ENCODE measurements at regions not wholly inside any gene's neighbourhood (a gene's known extent, or its start where the extent isn't known, plus 50 kb on each side); places are given as distances from the start of the nearest gene placed in this dataset.

- H3K27ac Mint-ChIP-seq, result no peak overlapping the region
- CTCF ChIA-PET, result no interaction called here
Observed at GRCh38 chr9:1514250-1514649, 464.1 kb downstream of the DMRT2 start.

GRCh38 chr9:1514776-1515363 is 464.7 kb downstream of the DMRT2 start:
- DNase-seq, result no peak
- H3K27ac Mint-ChIP-seq, result no peak overlapping the region
- H3K9me3 Mint-ChIP-seq, result no peaks in the 10 kb centered on the region
- H3K4me3 Mint-ChIP-seq, result no peak overlapping the region
- no peaks in the 10 kb centered on the region for H3K27me3 Mint-ChIP-seq
- CTCF ChIA-PET, result no interaction called here
- H3K4me1 Mint-ChIP-seq, result peaks cover 4% of the 10 kb centered on the region
- no peaks in the 10 kb centered on the region for H3K36me3 Mint-ChIP-seq

More at GRCh38 chr9:1514250-1514649, 464.1 kb downstream of the DMRT2 start:
- no peak for DNase-seq
- H3K36me3 Mint-ChIP-seq, result no peaks in the 10 kb centered on the region
- H3K27me3 Mint-ChIP-seq, result no peaks in the 10 kb centered on the region
- no peak overlapping the region for H3K4me3 Mint-ChIP-seq
- peaks cover 4% of the 10 kb centered on the region for H3K4me1 Mint-ChIP-seq
- H3K9me3 Mint-ChIP-seq, result no peaks in the 10 kb centered on the region

GRCh38 chr9:1515557-1515956 is 465.4 kb downstream of the DMRT2 start:
- peaks cover 4% of the 10 kb centered on the region for H3K4me1 Mint-ChIP-seq
- DNase-seq, result no peak
- H3K36me3 Mint-ChIP-seq, result no peaks in the 10 kb centered on the region
- no peak overlapping the region for H3K4me3 Mint-ChIP-seq
- H3K27me3 Mint-ChIP-seq, result no peaks in the 10 kb centered on the region
- no peak overlapping the region for H3K27ac Mint-ChIP-seq
- H3K9me3 Mint-ChIP-seq, result no peaks in the 10 kb centered on the region
- CTCF ChIA-PET, result no interaction called here

GRCh38 chr9:1521547-1521946 is 471.4 kb downstream of the DMRT2 start:
- no peak overlapping the region for H3K4me3 Mint-ChIP-seq
- H3K36me3 Mint-ChIP-seq, result no peaks in the 10 kb centered on the region
- CTCF ChIA-PET, result no interaction called here
- no peaks in the 10 kb centered on the region for H3K9me3 Mint-ChIP-seq
- no peak for DNase-seq
- no peaks in the 10 kb centered on the region for H3K4me1 Mint-ChIP-seq
- no peak overlapping the region for H3K27ac Mint-ChIP-seq
- H3K27me3 Mint-ChIP-seq, result no peaks in the 10 kb centered on the region

GRCh38 chr9:1522219-1522767 is 472.1 kb downstream of the DMRT2 start:
- Mint-ChIP-seq H3K4me3 (no peak overlapping the region), H3K9me3 (no peaks in the 10 kb centered on the region), H3K36me3 (no peaks in the 10 kb centered on the region), H3K27ac (no peak overlapping the region), H3K4me1 (no peaks in the 10 kb centered on the region), H3K27me3 (no peaks in the 10 kb centered on the region)
- DNase-seq, result no peak
- CTCF ChIA-PET, result no interaction called here

- CTCF ChIA-PET, result interaction anchor here (1.1 kb wide), 1 partner anchor 9 kb away, joined by 3 read pairs; no protein-coding TSS in a partner anchor
- Mint-ChIP-seq H3K9me3 (no peaks in the 10 kb centered on the region), H3K27me3 (no peaks in the 10 kb centered on the region), H3K27ac (no peak overlapping the region), H3K4me3 (no peak overlapping the region), H3K4me1 (no peaks in the 10 kb centered on the region), H3K36me3 (no peaks in the 10 kb centered on the region)
- no peak for DNase-seq
Observed at GRCh38 chr9:1528456-1528855, 478.3 kb downstream of the DMRT2 start.

- no peak for DNase-seq
- H3K9me3 Mint-ChIP-seq, result no peaks in the 10 kb centered on the region
- H3K36me3 Mint-ChIP-seq, result no peaks in the 10 kb centered on the region
- H3K27me3 Mint-ChIP-seq, result no peaks in the 10 kb centered on the region
- no peaks in the 10 kb centered on the region for H3K4me1 Mint-ChIP-seq
- H3K27ac Mint-ChIP-seq, result no peak overlapping the region
- no peak overlapping the region for H3K4me3 Mint-ChIP-seq
- CTCF ChIA-PET, result no interaction called here
Observed at GRCh38 chr9:1530696-1531095, 480.5 kb downstream of the DMRT2 start.

- Mint-ChIP-seq H3K9me3 (no peaks in the 10 kb centered on the region), H3K27me3 (no peaks in the 10 kb centered on the region), H3K4me1 (no peaks in the 10 kb centered on the region), H3K4me3 (no peak overlapping the region), H3K27ac (no peak overlapping the region), H3K36me3 (no peaks in the 10 kb centered on the region)
- CTCF ChIA-PET, result no interaction called here
- DNase-seq, result no peak
Observed at GRCh38 chr9:1531424-1531823, 481.3 kb downstream of the DMRT2 start.

GRCh38 chr9:1532171-1532570 is 482.0 kb downstream of the DMRT2 start:
- Mint-ChIP-seq H3K9me3 (no peaks in the 10 kb centered on the region), H3K27me3 (no peaks in the 10 kb centered on the region), H3K27ac (no peak overlapping the region), H3K4me3 (no peak overlapping the region), H3K4me1 (no peaks in the 10 kb centered on the region), H3K36me3 (no peaks in the 10 kb centered on the region)
- CTCF ChIA-PET, result no interaction called here
- no peak for DNase-seq

- Mint-ChIP-seq H3K4me3 (no peak overlapping the region), H3K4me1 (no peaks in the 10 kb centered on the region), H3K27ac (no peak overlapping the region)
Observed at GRCh38 chr9:1535051-1535450, 480.1 kb upstream of the SMARCA2 start.

GRCh38 chr9:1535599-1535998 is 479.5 kb upstream of the SMARCA2 start:
- H3K4me1 Mint-ChIP-seq, result no peaks in the 10 kb centered on the region
- no peak overlapping the region for H3K27ac Mint-ChIP-seq
- H3K4me3 Mint-ChIP-seq, result no peak overlapping the region
- CTCF ChIA-PET, result no interaction called here
- H3K9me3 Mint-ChIP-seq, result no peaks in the 10 kb centered on the region
- DNase-seq, result no peak
- H3K36me3 Mint-ChIP-seq, result no peaks in the 10 kb centered on the region
- H3K27me3 Mint-ChIP-seq, result no peaks in the 10 kb centered on the region

More at GRCh38 chr9:1535051-1535450, 480.1 kb upstream of the SMARCA2 start:
- Mint-ChIP-seq H3K9me3 (no peaks in the 10 kb centered on the region), H3K36me3 (no peaks in the 10 kb centered on the region), H3K27me3 (no peaks in the 10 kb centered on the region)
- no peak for DNase-seq
- CTCF ChIA-PET, result no interaction called here

GRCh38 chr9:1536522-1537170 is 478.5 kb upstream of the SMARCA2 start:
- Mint-ChIP-seq H3K4me3 (no peak overlapping the region), H3K27ac (no peak overlapping the region), H3K4me1 (no peaks in the 10 kb centered on the region), H3K27me3 (no peaks in the 10 kb centered on the region), H3K36me3 (no peaks in the 10 kb centered on the region), H3K9me3 (no peaks in the 10 kb centered on the region)
- DNase-seq, result no peak
- CTCF ChIA-PET, result interaction anchor here (1.0 kb wide), 1 partner anchor 8 kb away, joined by 3 read pairs; no protein-coding TSS in a partner anchor

- DNase-seq, result no peak
- H3K27me3 Mint-ChIP-seq, result no peaks in the 10 kb centered on the region
- CTCF ChIA-PET, result no interaction called here
- no peaks in the 10 kb centered on the region for H3K4me1 Mint-ChIP-seq
- H3K4me3 Mint-ChIP-seq, result no peak overlapping the region
- H3K27ac Mint-ChIP-seq, result no peak overlapping the region
- no peaks in the 10 kb centered on the region for H3K9me3 Mint-ChIP-seq
- no peaks in the 10 kb centered on the region for H3K36me3 Mint-ChIP-seq
Observed at GRCh38 chr9:1538301-1538700, 476.8 kb upstream of the SMARCA2 start.

- Mint-ChIP-seq H3K4me3 (no peak overlapping the region), H3K27ac (no peak overlapping the region), H3K9me3 (no peaks in the 10 kb centered on the region), H3K4me1 (no peaks in the 10 kb centered on the region), H3K27me3 (no peaks in the 10 kb centered on the region), H3K36me3 (no peaks in the 10 kb centered on the region)
- DNase-seq, result no peak
- CTCF ChIA-PET, result no interaction called here
Observed at GRCh38 chr9:1539216-1539615, 475.9 kb upstream of the SMARCA2 start.

- Mint-ChIP-seq H3K4me3 (no peak overlapping the region), H3K36me3 (no peaks in the 10 kb centered on the region), H3K9me3 (no peaks in the 10 kb centered on the region), H3K27ac (no peak overlapping the region), H3K27me3 (no peaks in the 10 kb centered on the region), H3K4me1 (no peaks in the 10 kb centered on the region)
- CTCF ChIA-PET, result no interaction called here
- no peak for DNase-seq
Observed at GRCh38 chr9:1550636-1551035, 464.5 kb upstream of the SMARCA2 start.
